ENCODE measurements at regions not wholly inside any gene's neighbourhood (a gene's known extent, or its start where the extent isn't known, plus 50 kb on each side); places are given as distances from the start of the nearest gene placed in this dataset.

DNA sequence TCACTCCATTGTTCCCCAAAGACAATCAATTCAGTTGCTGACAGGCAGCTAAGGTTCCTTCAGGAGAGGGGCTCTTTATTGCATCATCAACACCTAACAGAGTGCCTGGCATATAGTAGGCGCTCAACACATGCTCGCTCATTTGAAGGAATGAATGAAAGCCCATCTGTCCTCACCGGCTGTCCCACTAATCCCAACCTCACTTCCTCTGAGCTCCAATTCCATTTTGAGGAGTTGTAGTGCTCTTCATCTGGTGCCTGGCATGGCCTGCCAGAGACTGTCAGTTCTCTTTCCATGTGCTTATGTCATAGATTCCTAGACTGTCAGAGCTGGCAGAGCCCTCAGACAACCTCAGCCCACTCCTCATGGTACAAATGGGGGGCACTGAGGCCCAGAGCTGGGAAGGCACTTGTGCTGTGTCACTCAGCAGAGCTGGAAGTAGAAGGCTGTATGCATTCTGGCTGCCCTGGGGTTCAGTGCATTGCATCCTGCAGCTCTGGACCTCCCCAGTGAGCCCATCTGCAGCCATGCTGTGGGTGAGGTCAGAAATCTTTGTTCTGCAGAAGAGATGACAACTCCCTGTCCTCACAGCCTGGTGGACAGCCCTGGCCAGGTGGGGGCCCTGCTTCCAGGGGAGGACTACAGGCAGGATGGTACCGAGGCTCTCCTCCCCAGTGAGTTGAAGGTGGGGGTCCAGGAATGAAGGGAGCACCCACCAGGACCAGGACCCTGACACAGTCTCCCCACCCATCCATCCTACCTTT is 134.9 kb upstream of the PJA1 start:
- no peak for DNase-seq

DNA sequence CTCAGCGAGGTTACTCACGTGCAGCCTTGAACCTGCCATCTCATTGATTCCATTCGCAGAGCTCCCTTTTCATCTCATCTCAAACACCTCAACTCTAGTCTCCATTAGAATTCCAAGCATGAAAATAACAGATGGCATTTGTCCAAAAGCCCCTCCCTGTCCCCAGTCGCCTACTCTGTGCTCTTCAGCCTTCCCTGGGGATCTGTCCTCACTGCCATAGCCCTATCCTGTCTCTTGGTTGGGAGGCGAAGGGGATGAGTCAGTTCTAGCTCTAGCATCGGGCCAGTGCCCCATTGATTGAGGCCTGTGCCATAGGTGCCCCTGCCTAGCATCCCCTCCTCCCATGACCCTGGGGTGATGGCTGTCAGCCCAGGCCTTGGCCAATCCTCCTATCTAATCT is 134.0 kb upstream of the PJA1 start:
- no peak for DNase-seq

DNA sequence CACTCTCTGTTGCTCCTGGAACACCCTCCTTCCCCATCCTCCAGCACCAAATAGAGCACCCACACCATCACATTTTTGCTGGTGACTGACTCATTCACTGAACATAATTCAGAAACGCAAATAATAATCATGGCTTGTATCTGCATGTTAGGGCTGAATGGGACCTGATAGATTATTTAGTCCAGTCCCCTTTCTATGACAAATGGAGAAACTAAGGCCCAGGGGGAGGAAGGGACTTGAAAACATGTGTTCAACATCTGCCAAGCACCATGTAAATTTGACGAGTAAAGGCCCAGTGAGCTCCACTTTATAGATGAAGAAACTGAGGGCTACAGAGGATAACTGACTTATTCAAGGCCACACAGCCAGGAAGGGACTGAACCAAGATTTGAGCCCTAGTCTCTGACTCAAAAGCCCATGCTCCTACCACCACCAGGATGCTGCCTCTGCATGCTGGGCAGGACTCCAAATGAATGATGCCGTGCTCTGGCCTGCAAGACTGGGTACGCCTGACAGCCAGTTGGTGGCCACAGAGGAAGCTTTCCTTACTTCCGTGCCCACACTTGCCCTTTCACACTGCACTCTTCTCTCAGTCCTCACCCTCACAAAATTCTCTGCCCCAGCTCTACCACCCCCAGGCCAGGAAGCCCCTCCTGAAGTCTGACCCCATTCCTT is 133.3 kb upstream of the PJA1 start:
- no peak for DNase-seq

DNA sequence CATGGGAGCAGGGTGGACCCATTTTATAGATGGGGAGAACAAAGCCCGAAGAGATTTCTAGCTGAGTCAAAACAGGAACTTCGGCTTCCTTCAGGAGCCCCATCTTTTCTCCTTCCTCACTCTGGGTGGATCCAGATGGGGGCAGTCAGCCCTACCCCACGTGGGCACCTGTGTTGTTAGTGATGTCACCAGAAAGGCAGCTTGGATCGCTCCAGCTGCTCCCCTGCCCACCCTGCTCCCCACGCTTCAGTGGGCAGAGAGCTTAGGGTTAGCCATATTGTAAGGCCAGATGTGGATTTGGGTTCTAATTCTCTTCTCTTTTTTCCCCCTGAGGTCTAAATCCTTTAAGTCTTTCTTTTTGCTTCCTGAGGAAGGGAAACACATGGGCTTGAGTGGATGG is 132.3 kb upstream of the PJA1 start:
- DNase-seq: no peak

DNA sequence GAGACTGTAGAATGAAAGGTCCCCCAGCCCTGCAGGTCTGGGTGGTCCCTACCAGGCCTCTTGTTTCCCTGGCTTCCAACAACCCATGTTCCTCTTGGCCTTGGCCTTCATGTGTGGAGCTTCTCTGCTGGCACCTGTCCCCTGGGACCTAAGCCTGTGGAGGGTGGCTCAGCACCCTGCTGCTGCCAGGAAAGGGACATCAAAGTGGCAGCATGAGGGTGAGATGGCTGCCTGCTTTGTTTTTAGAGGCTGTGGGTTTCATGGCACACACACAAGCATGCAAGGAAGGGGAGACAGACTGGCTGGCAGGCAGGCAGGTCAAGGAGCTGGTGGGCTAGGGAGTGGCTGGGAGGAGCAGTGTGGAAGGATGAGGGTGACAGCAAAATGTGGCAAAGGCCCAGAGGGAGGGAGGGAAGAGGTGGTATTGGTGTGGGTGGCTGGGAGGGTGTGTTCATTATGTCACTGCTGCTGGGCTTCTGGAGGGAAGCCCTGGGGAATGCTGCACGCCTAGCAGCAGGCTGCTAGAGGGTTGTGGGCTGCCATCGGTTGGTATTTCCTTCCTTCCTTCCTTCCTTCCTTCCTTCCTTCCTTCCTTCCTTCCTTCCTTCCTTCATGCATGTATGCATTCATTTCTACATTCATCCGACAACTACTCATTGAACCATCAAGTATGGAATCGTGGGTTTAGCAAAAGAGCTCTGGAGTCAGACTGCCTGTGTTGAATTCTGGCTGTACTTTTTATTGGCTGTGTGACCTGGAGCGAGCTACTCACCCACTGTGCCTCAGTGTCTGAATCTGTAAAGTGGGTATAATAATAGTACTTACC is 128.7 kb upstream of the PJA1 start:
- no peak for DNase-seq

DNA sequence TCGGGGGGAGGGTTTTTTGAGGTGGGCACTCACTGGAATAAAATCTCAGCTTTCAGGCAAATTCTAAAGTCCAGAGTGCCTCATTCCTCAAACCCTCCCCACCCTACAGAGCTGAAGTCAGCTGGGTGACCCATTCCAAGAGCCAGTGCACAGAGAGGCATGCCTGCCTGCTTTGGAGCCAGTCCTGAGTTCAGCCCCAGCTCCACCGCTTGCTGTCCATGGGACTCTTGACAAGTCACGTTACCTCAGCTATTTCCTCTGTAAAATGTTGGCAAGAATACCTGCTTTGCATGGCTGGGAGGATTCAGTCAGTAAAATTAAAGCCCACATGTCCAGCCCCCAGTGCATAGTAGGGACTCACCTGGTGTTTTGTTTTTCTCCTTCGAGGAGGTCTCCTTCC is 125.9 kb upstream of the PJA1 start:
- no peak for DNase-seq

DNA sequence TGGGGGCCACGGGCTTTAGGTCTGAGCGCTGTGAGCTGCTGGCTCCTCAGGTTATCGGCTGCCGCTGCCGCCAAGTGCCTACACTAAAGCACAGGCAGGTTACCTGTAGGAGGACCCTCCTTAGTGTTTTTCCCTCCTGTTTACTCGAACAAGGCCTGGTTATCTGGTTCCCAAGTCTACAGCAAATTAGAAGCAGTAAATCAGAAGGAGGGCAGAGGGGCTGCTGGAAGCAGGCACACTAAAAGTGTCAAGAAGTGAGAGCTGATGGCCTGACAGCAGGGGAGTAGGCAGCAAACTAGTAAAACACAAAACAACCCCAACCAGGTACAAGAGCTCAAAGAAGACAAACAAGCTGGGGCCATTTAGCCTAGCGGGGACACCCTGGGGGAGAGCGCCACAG is 125.0 kb upstream of the PJA1 start:
- DNase-seq: no peak

DNA sequence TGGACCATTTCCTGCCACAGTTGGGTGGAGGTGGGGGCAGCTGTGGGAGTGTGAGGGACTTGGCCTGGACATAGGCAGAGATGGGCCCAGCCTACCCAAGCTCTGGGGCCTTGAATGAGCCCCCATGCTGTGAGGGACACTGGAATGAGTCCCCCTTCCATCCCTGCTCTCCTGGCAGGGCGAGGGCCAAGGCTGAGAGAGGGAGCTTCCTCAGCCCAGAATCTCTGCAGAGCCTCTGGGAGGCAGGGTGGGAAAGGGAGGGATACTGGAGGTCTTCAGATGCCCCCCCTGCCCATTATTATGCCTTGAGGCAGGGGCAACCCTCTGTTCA is 124.5 kb upstream of the PJA1 start:
- DNase-seq: no peak

DNA sequence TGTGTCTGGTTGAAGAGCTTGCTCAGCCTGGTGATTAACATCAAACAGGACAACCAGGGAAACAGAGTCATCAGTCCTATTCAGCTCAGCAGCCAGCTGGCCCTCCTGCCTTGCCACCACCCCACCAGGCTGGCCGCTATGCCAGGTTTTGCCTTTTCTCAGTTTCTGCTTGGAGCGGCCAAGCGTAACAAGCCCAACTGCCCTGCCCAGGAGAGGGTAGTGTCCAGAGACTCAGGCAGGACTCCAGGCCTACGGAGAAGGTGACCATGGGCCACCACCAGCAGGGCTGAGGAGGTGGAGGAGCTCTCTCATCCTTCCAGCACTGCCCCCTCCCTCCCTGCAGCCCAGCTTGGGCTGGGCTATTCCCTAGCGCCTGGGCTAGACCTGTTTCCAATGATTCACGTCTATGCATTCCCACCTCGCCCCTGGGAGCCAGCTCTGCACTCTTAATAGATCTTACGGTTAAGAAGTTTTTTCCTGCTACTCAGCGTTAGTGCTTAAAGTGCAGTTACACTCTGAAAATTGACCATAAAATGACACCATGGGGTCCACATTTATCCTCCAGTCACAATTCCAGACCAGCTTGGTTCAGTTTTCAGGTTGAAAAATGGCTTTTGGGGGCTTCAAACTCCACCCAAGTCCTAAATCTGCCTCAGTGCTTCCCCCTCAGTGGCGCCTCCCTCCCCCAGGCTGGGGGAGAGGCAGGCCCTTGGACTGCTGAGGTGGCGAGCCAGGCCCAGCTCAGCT is 124.0 kb upstream of the PJA1 start:
- DNase-seq: no peak

DNA sequence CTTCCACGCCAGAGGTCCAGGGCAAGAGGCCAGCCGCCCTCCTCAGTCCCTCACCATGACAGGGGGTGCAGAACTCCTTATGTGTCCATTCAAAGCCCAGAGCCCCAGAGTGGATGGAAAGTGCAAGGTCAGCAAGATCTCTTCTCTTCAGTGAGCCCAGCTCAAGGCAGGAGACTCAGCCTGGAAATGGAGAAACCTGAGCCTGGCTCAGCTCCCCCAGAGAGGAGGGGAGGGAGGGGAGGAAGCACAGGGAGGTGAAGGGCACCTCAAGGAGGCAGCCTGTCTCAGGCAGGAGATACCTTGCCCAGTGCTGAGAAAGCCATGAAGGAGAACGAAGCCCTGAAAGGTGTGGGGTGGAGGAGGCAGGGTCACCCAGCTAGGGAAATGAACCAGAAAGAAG is 121.8 kb upstream of the PJA1 start:
- no peak for DNase-seq

DNA sequence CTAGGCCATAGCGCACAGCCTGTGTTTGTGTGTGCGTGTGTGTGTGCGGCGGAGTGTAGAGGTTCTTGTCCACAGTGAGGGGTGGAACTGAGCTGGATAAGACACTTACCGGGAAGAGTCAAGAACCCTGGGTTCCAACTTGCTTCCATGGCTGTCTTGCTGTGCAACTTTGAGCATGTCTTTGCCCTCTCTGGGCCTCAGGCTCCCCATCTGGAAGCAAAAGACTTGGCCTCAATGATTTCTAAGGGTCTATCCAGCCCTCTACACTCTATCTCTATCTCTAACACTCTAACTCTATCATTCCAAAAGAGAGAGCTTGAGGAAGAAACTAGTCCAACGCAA is 121.3 kb upstream of the PJA1 start:
- no peak for DNase-seq

DNA sequence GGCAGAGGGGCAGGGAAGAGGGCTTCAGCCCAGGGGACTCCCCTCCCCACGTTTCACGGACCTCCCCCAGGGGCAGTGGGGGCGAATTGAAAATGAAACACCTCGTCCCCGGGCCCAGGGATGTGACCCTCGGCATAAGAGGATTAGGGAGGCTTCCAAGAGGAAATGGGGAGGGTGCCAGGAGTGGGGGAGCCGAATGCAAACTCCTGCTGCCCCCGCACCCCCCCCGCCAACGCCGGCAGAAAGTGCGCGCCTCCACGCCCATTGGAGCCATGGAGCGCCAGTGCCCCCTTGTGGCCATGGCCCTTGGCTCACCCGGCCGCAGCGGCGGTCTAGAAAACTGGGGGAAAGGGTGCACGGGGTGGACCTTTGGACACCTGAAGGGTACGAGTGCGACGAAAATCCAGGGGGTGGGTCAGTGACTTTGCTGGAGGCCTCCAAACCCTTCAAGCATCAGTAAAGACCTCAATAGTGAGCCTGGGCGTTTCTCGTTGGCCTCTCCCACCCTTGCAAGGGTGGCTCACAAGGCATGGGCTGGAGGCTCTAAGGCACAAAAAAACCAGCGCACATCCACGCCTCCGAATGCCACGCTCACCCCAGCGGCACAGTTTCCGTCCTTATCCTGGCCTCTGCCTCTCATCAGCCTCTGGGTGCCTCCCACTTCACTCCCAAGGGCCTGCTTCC is 120.8 kb upstream of the PJA1 start:
- peak; percentile 49 for DNase-seq

DNA sequence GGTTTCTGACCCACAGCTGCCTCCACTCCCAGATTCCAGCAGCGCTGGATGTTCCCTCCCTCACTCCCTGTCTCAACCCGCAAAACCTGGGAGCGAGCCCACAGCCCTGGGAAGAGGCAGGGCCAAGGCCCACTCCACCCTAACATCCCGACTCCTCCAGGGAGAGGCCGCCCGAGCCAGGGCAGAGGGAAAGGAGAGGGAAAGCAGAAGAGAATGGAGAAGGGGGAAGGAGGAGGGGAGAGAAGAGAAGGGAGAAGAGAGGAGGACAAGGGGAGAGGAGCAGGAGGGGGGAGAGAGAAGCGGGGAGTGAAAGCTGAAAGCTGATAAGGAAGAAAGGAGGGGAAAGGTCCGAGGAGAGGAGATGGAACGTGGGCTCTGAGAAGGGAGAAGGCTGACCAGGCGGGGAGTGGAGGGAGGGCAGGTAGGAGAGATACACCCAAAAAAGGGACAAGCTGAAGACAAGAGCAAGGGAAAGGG is 120.2 kb upstream of the PJA1 start:
- no peak for DNase-seq

DNA sequence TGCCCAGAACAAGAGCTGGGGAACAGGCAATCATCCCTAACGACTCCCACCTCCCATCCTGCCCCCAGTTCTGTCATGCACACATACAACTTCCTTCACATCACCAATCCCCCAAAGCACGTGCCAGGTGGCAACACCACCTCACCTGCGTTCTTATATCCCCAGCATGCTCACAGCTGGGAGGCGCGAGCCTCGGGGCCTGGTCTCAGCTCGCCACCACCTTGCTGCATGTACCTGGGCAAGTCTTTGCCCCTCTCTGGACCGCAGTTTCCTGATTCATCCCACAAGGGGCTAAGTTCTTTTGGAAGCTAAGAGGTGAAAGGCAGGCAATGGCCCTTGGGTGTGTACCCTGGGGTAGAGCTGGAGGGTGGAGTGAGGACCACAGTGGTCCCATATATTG is 119.2 kb upstream of the PJA1 start:
- no peak for DNase-seq

DNA sequence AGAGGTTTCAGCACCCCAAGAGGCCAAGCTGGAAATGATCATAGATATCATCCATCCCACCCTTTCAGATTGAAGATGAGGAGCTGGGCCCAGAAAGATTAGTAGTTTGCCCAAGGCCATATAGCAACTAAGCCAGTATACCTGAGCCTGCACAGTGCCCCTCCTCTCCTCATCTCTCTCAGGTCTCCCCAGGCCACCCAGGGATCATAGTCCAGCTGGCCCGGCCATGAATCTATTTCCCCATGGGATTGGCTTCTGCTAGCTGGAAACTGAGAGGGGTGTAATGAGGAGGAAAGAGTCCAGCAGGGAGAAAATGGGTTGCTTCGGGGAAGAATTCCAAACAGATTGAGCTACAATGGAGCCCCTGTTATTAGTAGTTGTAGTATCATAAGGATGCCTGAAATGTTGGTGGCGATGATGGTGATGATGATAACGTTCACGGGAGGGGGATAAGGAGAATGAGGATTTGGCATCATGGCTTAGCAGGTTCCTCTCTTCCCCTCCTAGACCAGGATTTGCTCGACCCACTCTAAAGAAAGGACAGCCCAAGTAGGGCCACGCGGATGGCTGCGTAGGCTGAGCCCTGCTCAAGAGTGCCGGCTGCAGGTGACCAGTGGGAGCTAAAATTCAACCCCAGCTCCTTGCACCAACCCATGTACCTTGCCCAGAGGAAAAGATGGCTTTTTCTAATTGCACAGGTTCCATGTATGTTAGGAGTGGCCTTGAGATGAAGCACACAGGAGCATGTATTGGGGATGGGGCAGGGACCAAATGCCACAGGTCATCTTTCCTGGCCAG is 117.8 kb upstream of the PJA1 start:
- no peak for DNase-seq

DNA sequence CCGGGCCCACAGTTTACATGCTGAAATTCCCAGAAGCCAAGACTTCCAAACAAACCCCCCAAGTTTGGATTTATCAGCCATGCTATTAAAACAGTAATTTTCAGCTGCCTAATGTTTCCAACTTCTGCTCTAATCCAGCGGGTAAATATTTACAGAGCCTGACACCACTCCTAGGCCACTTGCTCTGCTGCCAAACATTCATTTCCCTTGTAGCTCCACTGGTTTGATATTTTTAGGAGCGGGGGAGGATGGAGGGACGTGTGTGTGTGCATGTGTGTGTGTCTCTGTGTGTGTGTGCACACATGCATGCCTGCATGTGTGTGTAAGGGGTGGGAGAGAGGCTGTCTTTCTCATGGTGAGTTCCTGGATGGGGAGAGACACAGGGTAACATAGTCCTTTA is 115.7 kb upstream of the PJA1 start:
- DNase-seq: no peak

DNA sequence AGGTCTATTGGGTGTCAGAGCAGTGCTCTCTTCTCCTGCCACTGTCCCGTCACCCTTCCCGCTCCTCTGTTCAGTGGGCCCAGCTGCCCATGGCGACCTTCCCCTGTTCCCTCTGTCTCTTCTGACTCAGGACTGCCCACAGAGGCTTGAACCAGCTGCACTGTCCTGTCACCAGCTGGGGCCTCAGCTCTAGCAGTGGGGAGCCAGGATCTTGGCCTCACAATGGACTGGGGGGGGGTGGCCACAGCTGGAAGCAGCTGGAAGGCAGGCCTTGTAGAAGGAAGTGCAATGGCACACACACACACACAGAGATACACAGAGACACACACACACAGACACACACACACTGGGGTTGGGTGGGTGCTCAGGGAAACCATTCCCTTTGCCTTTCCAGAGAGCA is 114.0 kb upstream of the PJA1 start:
- DNase-seq: no peak

DNA sequence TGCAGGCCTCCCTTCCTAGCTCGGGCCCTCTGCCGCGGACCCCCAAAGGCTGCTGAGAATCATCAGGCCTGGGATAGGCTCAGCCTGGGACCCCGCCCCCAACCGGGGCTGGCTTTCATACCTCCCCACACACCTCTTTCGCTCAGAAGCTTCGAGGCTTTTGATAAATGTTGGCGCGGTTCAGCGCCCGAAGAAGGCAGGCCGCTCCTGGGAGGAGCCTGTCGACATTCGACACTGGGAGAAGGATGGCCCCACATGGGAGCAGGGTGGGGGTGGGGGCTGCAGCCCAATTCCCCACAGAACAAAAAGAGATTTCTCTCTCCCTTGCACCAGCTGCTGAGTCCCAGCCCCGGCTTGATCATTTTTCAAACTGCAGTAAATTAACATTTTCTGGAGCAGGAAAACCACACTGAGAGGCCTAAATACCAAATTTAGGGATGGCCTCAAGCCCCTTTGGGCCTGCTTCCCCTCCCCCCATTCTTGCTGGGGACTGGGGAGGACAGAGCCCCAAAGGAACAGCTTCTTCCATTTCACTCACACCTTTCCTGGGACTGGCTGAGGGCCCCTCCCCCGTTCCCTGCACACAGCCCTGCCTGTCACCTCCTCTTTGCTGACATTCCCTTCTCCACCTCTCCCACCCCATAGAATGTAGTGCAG is 112.9 kb upstream of the PJA1 start:
- DNase-seq: no peak

DNA sequence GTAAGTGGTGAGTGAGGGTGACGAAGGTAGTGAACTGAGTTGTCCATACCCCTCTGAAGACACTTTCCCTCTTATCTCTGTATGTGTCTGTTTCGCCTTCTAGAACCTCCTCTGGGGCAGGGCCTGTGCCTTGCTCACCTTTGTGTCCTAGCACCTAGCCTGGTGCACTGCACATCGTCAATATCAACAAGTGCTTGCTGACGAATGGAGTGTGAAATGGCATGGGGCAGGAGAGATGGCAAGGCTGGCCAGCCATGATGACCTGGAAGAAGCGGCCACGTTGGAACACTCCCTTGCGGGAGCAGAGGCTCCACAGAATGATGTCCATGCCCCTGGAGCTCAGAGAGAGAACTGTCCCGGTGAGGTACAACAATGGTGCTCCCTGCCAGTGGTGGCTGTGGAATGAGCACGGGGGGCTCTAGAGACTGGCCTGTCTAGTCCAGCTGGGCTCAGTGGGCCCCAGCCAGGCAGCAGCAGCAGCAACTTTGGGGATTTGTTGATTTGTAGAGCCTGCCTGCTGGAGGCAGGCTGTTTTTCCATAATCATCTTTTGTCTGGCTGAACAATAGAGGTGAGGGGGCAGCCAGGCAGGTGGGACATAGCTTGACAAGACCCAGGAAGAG is 112.2 kb upstream of the PJA1 start:
- DNase-seq: no peak

DNA sequence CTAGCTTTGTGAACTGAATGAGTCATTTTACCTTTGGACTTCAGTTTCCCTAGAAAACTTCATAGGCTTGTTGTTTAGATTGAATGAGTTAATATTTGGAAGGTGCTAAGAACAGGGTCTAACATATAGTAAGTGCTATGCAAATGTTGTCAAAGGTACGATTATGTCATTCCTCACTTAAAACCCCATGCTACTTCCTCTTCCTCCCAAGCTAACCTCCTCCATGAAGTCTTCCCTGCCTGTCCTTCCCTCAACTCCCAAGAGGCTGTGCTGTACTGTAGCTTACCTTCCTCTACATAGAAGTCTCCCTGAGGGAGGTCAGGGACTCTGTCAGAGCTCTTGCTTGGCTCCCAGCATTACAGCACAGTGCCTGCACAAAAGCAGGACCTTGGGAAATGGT is 103.4 kb upstream of the PJA1 start:
- no peak for DNase-seq

DNA sequence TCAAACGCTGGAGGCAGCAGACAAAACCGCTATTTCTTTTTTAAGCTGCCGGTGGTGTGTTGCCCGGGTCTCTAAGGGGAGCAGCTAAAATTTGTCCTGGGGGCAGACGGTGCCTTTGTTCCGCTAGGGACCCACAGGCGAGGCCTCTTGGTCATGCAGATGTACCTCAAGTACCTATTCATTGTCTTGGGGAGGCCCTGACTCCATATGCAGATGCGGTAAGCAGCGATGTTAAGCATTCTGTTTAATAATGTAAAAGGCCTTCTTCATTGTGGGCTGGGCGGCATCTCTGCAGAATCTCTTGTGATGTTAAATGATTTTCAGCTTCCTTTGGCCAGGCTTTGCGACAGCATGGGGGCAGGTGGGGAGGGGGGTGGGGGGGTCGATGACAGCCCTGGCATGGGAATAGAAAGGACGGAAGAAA is 98.9 kb upstream of the PJA1 start:
- DNase-seq: no peak

Measured in activated gamma-delta T cell treated with Interleukin-2 at 50 U/mL for 16 hours (primary cell).